GM19240 (cell line): ENCODE measurements at regions not wholly inside any gene's neighbourhood (a gene's known extent, or its start where the extent isn't known, plus 50 kb on each side); places are given as distances from the start of the nearest gene placed in this dataset.
"Not testable (repeated sequence)": the region's sequence is repeated elsewhere in the genome, so short reads cannot be mapped to it uniquely, and the experiment has no call there.

Experiments
- DNase-seq: peaks from one replicate; pipeline ENCODE4 v3.0.0; 2011; ENCODE audit warnings: low spot score; ENCODE audit not compliant: insufficient read length

GRCh38 chr6:21333715-21334114 lies 259.8 kb upstream of the SOX4 start:
- no peak for DNase-seq

- no peak for DNase-seq
These were observed 258.9 kb upstream of the SOX4 start for GRCh38 chr6:21334651-21335050.

DNA sequence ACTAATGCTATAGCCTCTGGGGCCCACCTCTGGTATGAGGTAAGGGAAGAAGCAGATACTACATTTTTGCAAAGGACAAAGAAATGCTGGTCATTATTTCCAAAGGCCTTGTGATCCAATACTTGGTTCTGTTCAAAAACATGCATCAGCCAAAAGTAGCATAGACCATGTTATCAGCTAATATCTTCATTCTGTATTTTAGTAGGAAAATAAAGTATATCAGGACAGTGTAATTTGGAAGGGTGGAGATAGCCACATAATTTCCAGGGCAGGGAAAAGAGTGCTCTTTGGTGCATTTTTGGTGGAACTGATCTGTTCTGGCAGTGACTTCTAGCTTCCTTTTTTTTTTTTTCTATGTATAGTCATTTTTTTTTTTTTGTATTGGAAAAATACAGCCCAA lies 258.0 kb upstream of the SOX4 start:
- DNase-seq, result no peak

- no peak for DNase-seq
These were observed 256.3 kb upstream of the SOX4 start for GRCh38 chr6:21337263-21337662.

DNA sequence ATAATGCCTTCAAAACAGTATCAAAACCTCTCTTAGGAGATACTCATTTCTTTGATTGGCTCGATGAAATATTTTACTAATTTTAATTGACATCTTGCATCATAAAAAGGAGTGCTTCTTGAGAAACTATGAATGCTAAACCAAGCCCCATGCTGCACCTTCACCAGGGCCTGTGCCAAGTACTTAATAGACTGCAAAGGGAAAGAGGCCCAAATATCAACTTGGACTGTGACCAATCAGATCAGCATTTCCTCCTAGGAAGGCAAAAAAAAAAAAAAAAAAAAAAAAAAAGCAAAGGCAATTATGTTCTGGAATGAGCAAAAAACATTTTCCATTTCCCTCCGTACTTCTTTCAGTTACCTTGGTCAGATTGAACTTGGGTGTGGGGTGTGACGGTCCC lies 253.0 kb upstream of the SOX4 start:
- no peak for DNase-seq

DNA sequence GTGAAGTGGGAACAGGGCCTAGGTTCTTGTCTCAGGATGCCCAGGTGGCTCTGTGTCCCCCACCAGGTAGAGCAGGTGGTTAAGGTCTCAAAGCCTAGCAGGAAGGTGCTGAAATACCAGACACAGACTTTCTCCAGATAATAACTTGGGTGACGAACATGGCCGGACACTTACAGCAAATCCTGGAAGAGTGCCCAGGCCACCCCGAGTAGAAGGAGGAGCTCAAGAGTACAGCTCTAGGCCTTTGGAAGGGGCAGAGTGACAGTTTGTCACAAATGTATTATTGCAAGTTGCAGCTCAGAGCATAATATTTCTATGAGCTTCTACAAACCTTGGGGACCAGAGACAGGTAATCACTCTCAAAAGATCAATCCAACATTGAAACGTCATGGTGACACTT lies 251.6 kb upstream of the SOX4 start:
- DNase-seq, result no peak

- no peak for DNase-seq
These were observed 251.1 kb upstream of the SOX4 start for GRCh38 chr6:21342501-21342900.

GRCh38 chr6:21345704-21346103 lies 247.8 kb upstream of the SOX4 start:
- DNase-seq, result not testable (repeated sequence)

DNA sequence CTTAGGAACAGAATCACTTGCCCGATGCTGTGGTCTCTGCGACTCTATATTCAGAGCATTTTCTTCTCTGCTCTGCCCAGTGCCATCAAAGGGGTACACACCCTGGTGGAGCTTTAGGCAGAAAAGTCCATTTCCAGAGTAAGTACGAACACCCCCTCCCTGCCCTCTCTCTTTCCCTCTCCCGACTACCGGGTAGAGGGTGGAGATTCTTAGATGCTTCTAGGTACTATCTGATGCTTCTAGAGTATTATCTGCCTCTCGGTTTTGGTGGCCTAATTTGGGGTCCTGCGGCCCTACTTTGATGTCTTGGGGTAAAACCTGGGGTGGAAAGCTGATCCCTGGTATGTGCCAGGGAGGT lies 245.4 kb upstream of the SOX4 start:
- no peak for DNase-seq

GRCh38 chr6:21348504-21349195 lies 244.9 kb upstream of the SOX4 start:
- no peak for DNase-seq

DNA sequence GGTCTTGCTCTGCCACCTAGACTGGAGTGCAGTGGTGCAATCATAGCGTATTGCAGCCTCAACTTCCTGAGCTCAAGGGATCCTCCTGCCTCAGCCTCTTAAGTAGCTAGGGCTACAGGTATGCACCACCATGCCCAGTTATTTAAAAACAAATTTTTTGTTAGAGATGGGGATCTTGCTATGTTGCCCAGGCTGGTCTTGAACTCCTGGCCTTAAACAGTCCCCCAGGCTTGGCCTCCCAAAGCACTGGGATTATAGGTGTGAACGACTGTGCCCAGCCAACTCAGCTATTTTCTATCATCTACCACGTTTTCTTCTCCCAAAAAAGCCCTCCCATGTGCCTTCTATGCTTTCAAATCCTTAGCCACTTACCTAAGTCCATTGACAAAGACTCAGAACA lies 243.7 kb upstream of the SOX4 start:
- DNase-seq, result no peak

DNA sequence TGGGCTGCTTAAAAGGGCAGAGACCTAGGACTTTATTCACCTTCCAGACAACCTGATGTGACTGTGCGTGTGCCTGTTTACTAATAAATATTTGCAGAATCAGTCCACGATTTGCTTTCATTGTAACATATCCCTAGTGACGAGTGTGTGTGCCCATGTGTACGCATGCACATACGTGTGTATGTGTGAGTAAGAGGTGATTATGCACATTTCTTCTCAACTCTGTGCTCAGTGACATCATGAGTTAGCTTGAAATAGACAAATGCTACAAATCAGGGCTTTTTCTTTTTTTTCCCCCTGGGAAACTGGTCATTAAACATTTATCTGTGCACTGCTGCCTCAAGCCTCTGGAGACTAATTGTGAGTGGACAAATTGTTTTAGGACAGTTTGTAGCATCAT lies 242.6 kb upstream of the SOX4 start:
- DNase-seq, result no peak

DNA sequence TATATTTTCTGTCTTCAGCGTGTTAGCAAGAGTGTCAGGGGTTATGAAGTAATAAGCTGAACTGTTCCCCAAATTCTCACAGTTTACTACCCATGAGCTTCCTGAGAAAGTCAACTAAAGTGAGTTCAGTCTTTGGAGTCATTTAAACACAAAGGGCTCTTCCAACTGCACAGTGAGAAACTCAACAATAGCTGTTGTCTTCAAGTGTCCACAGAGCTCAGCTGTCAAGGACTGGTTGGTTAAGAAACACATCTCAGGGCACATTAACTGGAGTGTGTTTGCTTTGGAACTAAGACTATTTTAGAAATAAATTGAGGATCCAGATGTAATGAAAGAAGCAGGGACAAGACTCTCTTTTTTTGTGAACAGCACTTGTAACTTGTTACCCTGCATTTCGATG lies 241.4 kb upstream of the SOX4 start:
- no peak for DNase-seq

DNA sequence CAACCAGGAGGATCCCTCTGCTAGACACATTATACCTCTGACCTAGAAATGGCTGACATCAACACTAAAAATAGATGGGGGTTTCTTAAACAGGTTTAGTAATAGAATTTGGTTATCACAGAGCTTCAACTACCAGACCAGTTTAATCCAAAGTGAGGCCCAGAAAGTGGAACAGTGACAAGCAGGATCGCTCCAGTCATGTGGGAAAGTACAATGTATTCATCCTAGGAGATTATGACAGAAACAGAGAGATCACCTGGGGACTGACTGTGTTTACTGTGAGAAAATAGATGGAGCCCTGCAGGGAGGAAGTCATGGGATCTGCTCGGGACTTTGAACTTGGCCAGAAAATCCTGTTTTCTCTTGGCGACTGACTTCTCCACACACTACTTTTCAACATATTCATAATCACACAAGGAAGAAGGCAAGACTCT lies 238.7 kb upstream of the SOX4 start:
- DNase-seq, result no peak

- no peak for DNase-seq
These were observed 237.9 kb upstream of the SOX4 start for GRCh38 chr6:21355638-21356037.

DNA sequence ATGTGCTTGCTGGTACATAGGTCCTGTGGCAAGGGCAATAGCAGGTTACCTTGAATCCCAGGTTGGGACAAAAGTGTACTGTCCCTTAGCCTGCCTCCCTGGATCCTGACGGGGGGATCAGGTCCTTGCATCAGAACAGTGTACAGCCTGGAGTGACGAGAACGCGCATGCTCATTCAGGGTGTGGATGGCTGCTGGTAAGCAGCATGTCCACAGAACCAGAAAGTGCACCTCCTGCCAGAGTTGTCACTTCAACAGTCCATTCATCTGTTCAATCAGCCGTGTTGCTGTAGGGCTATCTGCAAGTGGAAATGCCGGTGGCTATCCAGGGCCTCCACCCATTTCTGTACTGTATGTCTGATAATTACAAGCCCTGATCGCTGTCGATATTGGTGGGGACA lies 236.3 kb upstream of the SOX4 start:
- no peak for DNase-seq

DNA sequence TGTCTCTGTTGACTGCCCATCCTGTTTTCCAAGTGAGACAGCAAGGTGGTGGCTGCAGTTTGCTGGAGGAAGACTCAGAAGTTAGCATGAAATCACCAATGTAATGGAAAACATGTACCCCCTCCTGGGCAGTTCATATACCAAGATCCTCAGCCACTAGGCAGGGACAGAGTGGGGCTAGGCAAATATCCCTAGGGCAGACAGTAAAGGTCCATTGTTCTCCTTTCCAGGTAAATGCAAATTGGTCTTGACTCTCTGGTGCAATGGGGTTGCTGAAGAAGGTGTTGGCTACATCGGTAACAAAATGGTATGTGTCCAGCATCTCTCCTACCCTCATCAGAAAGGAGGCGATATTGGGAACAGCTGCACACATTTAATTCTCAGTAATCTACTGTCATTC lies 233.6 kb upstream of the SOX4 start:
- no peak for DNase-seq

DNA sequence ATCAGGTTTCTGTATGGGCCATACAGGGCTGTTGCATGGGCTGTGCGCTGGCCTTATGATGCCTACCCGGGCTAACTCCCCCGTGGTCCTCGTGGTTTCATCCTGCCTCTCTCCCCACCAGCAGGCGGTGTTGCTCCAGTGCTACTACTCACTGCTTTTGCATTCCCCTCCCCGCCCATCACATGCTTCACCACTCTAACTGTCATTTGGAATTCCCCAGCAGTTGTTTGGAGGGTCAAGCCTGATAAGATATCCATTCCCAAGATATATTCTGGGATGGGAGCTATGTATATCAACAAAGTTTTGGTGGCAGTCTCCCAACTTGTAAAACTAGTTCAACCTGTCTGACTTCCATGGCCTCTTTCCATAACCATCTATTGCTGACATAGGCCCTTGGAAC lies 233.2 kb upstream of the SOX4 start:
- DNase-seq, result no peak

- DNase-seq, result no peak
These were observed 226.4 kb upstream of the SOX4 start for GRCh38 chr6:21367148-21367547.

GRCh38 chr6:21367649-21368154 lies 225.8 kb upstream of the SOX4 start:
- no peak for DNase-seq

DNA sequence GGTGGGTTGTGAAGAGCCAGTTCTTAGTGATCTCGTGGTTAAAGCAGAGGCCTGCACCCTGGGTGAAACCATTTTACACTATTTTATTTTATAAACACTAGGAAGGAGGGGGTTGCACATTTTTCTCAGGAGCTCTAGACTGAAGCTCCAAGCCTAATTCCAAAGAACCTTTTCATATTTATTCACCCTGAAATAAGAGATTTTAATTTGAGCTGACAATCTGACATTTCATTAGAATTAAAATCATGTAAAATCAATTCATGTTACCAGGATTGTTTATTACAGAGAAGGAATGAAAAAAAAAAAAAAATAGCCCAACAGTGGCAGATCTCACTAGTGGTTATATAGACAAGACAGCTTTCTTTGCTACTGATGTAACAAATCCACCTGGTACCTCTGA lies 222.5 kb upstream of the SOX4 start:
- DNase-seq, result no peak

GRCh38 chr6:21371676-21372171 lies 221.8 kb upstream of the SOX4 start:
- DNase-seq, result no peak
